Pancreas (tissue), 10 donors: ENCODE measurements at regions not wholly inside any gene's neighbourhood (a gene's known extent, or its start where the extent isn't known, plus 50 kb on each side); places are given as distances from the start of the nearest gene placed in this dataset.

Experiments used
- ATAC-seq, 4 donors: fragments of 200-7000 bp; cut with Tn5 transposase; one replicate each; pipeline versions ENCODE4 v1.8.0 to v1.9.1; 2020; ENCODE audit warnings: mild to moderate bottlenecking in 4 of 4, moderate library complexity in 4 of 4
- DNase-seq, 6 donors: peaks; one replicate each; pipeline ENCODE4 v3.0.0-alpha.2; 2020
- FAIRE-seq: peaks from 2 replicates; lab custom pipeline; 2012; peaks lifted over from hg19 to GRCh38; lab: Jason Lieb, UNC
- H3K27ac ChIP-seq, 4 donors: fragments of 200-600 bp; sonication (generic); 1 replicate in 3 of 4; 2 replicates in 1 of 4; pipeline versions ENCODE4 v1.5.0 to v1.8.0; 2020
- H3K27me3 ChIP-seq, 4 donors: fragments of 200-600 bp; one replicate each; pipeline ENCODE4 v1.8.0; 2021
- H3K36me3 ChIP-seq, 3 donors: fragments of 200-600 bp; sonication (generic) in 1 of 3; one replicate each; pipeline versions ENCODE4 v1.5.0 to v1.8.0; 2020 to 2021
- H3K4me1 ChIP-seq, 3 donors: fragments of 200-600 bp; one replicate each; pipeline ENCODE4 v1.8.0; 2021
- H3K4me3 ChIP-seq, 4 donors: fragments of 200-600 bp; sonication (generic) in 2 of 4; one replicate each; pipeline versions ENCODE4 v1.5.0 to v1.8.0; 2020 to 2021
- H3K9me3 ChIP-seq, 4 donors: fragments of 200-600 bp; one replicate each; pipeline ENCODE4 v1.8.0; 2021
- CTCF ChIP-seq, 4 donors: fragments of 200-600 bp; sonication (generic) in 3 of 4; IDR thresholded peaks; one replicate each; pipeline versions ENCODE4 v1.5.0 to v1.8.0; 2021; ENCODE audit warnings: antibody characterized with exemption in 4 of 4
- WGBS, 2 donors: extraction: QIAGEN DNeasy Blood & Tissue Kit; methylation state at CpG; one replicate each; pipeline ENCODE4 v1.1.7; 2013; 5-methylcytosine and 5-hydroxymethylcytosine counted together
- intact Hi-C, 3 donors: fragments of 100-400 bp; cut with DNase I; formaldehyde crosslinking; loops; one replicate each; pipeline versions ENCODE4 v1.11.1 to v1.14.2; 2022
- donor health status: healthy with polysubstance abuse.
- donor health status: DM: no; HTN: no; CAD: no; lungs with moderate emphysema.
- donor health status: DM: no; HTN: no; CAD: no.
- donor health status: control.
- donor health status: control.
- donor health status: Bipolar disorder and iron deficiency.
- donor health status: DM: yes; HTN: yes; CAD: no.
- donor health status: DM: no; HTN: no; CAD: no.
- donor health status: DM: no; HTN: no; CAD: no.
- donor health status: DM: yes; HTN: yes; CAD: no.

DNA sequence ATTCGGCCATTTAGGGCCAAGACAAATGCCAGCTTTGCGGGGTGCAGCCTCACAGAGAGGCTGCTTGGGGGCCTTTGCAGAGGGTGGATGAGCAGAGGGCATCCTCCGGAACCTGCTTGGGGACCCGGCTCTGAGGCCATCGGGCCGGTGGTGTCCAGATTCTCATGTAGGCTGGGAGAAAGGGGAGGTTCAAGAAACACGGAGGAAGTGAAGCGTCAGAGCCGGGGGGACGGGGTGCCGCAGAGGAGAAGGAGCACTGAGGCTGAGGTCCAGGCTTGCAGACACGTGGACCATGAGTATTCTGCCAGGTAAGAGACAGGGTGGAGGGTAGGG, 150.7 kb upstream of the SHH start:
- no peak overlapping the region for H3K27ac ChIP-seq
- 79 to 85% methylated on average over 12 of the region's 12 CpGs for WGBS, 2 donors
- no peak for TF ChIP-seq CTCF (IDR thresholded peaks at IDR 0.05)

GRCh38 chr7:155962191-155962967, 150.1 kb upstream of the SHH start:
- DNase-seq (no peak), ATAC-seq (peak in 3 of 4 donors; percentile 17 to 70 (median 49)), FAIRE-seq (no peak)
- no peak overlapping the region for H3K27ac ChIP-seq
- H3K4me1 ChIP-seq = no peaks in the 10 kb centered on the region
- TF ChIP-seq CTCF (IDR thresholded peaks at IDR 0.05) = no peak
- H3K4me3 ChIP-seq = no peak overlapping the region
- no peaks in the 10 kb centered on the region for H3K36me3 ChIP-seq
- intact Hi-C loops = no loop called here
- H3K9me3 ChIP-seq = no peaks in the 10 kb centered on the region
- 65 to 73% methylated on average over 13 of the region's 13 CpGs for WGBS, 2 donors
- H3K27me3 ChIP-seq = no peaks in the 10 kb centered on the region

More for the DNA sequence above, 150.7 kb upstream of the SHH start:
- Histone ChIP-seq H3K4me1 (no peaks in the 10 kb centered on the region), H3K36me3 (no peaks in the 10 kb centered on the region), H3K4me3 (no peak overlapping the region), H3K9me3 (no peaks in the 10 kb centered on the region), H3K27me3 (no peaks in the 10 kb centered on the region)
- FAIRE-seq (no peak), ATAC-seq (no peak), DNase-seq (no peak)
- intact Hi-C loops = no loop called here

GRCh38 chr7:155961241-155962190, 149.3 kb upstream of the SHH start:
- Histone ChIP-seq H3K9me3 (no peaks in the 10 kb centered on the region), H3K27ac (no peak overlapping the region), H3K27me3 (no peaks in the 10 kb centered on the region), H3K4me3 (no peak overlapping the region), H3K36me3 (no peaks in the 10 kb centered on the region), H3K4me1 (no peaks in the 10 kb centered on the region)
- no peak for TF ChIP-seq CTCF (IDR thresholded peaks at IDR 0.05)
- intact Hi-C loops = no loop called here
- FAIRE-seq (no peak), ATAC-seq (peak in 3 of 4 donors; percentile 69 to 72 (median 71)), DNase-seq (peak in 1 of 6 donors; percentile 27)
- WGBS, 2 donors = 27 to 32% methylated on average over 24 to 25 of the region's 25 CpGs

DNA sequence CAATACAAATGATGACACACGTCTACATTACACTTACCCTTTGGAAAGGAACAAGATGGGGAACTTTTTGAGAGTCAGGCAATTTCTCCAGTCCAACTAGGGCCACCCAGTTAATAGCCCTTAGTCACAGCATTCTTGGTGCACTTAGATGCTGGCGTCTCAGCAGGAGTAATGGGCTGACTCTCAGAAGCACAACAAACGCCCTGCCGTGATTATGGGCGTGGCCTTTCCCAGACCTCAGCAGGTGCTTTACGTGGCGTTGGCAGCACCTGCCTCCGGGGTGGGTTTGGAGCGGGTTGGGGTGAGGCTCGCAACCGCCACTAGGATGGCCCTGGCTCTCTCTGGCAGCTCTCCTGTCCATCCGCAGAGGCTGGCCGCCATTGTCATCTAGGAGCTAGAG, 147.6 kb upstream of the SHH start:
- ATAC-seq = peak in 1 of 4 donors; percentile 50
- 68 to 69% methylated on average over 13 of the region's 13 CpGs for WGBS, 2 donors
- Histone ChIP-seq H3K27ac (no peak overlapping the region), H3K9me3 (no peaks in the 10 kb centered on the region), H3K27me3 (no peaks in the 10 kb centered on the region), H3K4me1 (no peaks in the 10 kb centered on the region), H3K4me3 (no peak overlapping the region), H3K36me3 (no peaks in the 10 kb centered on the region)
- intact Hi-C loops = no loop called here
- TF ChIP-seq CTCF (IDR thresholded peaks at IDR 0.05) = no peak
- no peak for DNase-seq
- FAIRE-seq = no peak
